ENCODE measurements at regions not wholly inside any gene's neighbourhood (a gene's known extent, or its start where the extent isn't known, plus 50 kb on each side); places are given as distances from the start of the nearest gene placed in this dataset.
"Not testable (repeated sequence)": the region's sequence is repeated elsewhere in the genome, so short reads cannot be mapped to it uniquely, and the experiment has no call there.

- no peak for TF ChIP-seq EZH2phosphoT487 (IDR thresholded peaks at IDR 0.05; ENCODE audit: borderline replicate concordance, low read depth, low read length)
- TF ChIP-seq CTCF (conservative IDR thresholded peaks at IDR 0.05; ENCODE audit: low read length) = no peak
Measured at GRCh38 chr2:85945586-85945985, 56.8 kb upstream of the ST3GAL5 start.

GRCh38 chr2:85945172-85945571 lies 56.4 kb upstream of the ST3GAL5 start:
- BruUV-seq (replicated peaks) = no TSS peak
- no peaks in the 10 kb centered on the region for H3K36me3 ChIP-seq (ENCODE audit: insufficient read depth, low read length)
- H3K27ac ChIP-seq (ENCODE audit: low read depth, low read length, poor library complexity, severe bottlenecking) = no peak overlapping the region
- no peaks in the 10 kb centered on the region for H4K20me1 ChIP-seq (ENCODE audit: insufficient read depth, low read length)
- TF ChIP-seq CTCF (conservative IDR thresholded peaks at IDR 0.05; ENCODE audit: low read length) = no peak
- TF ChIP-seq EZH2phosphoT487 (IDR thresholded peaks at IDR 0.05; ENCODE audit: borderline replicate concordance, low read depth, low read length) = no peak
- H3K79me2 ChIP-seq (ENCODE audit: insufficient read depth, low read depth, low read length) = no peaks in the 10 kb centered on the region
- no peak overlapping the region for H3K4me3 ChIP-seq (ENCODE audit: low read depth, low read length, poor library complexity, severe bottlenecking)
- intact Hi-C loops (cut with micrococcal nuclease; ENCODE audit: unreplicated experiment) = no loop called here
- POLR2A ChIA-PET = interaction anchor here (1.0 kb wide), 1 partner anchor 16 kb away, joined by 3 read pairs; no protein-coding TSS in a partner anchor
- no peak for DNase-seq (ENCODE audit: low spot score)
- no peak overlapping the region for H3K4me2 ChIP-seq (ENCODE audit: low read length)
- no peak overlapping the region for H2AFZ ChIP-seq (ENCODE audit: low read length)
- no peaks in the 10 kb centered on the region for H3K9me2 ChIP-seq (ENCODE audit: insufficient read depth, low read length)
- peaks cover 20% of the 10 kb centered on the region for H3K9me3 ChIP-seq (ENCODE audit: low read length)
- CTCF ChIA-PET (ENCODE audit: unreplicated experiment) = no interaction called here
- H3K4me1 ChIP-seq (ENCODE audit: insufficient read depth, low read length, poor library complexity, severe bottlenecking) = no peaks in the 10 kb centered on the region

More at GRCh38 chr2:85945586-85945985, 56.8 kb upstream of the ST3GAL5 start:
- no peak for DNase-seq (ENCODE audit: low spot score)
- H3K9me2 ChIP-seq (ENCODE audit: insufficient read depth, low read length) = no peaks in the 10 kb centered on the region
- ChIA-PET POLR2A (interaction anchor here (1.0 kb wide), 1 partner anchor 17 kb away, joined by 3 read pairs; no protein-coding TSS in a partner anchor), CTCF (ENCODE audit: unreplicated experiment) (no interaction called here)
- H3K36me3 ChIP-seq (ENCODE audit: insufficient read depth, low read length) = no peaks in the 10 kb centered on the region
- H2AFZ ChIP-seq (ENCODE audit: low read length) = no peak overlapping the region
- H3K27ac ChIP-seq (ENCODE audit: low read depth, low read length, poor library complexity, severe bottlenecking) = no peak overlapping the region
- H3K4me2 ChIP-seq (ENCODE audit: low read length) = no peak overlapping the region
- no peaks in the 10 kb centered on the region for H3K4me1 ChIP-seq (ENCODE audit: insufficient read depth, low read length, poor library complexity, severe bottlenecking)
- peaks cover 20% of the 10 kb centered on the region for H3K9me3 ChIP-seq (ENCODE audit: low read length)
- intact Hi-C loops (cut with micrococcal nuclease; ENCODE audit: unreplicated experiment) = no loop called here
- no peaks in the 10 kb centered on the region for H3K79me2 ChIP-seq (ENCODE audit: insufficient read depth, low read depth, low read length)
- no TSS peak for BruUV-seq (replicated peaks)
- H3K4me3 ChIP-seq (ENCODE audit: low read depth, low read length, poor library complexity, severe bottlenecking) = no peak overlapping the region
- no peaks in the 10 kb centered on the region for H4K20me1 ChIP-seq (ENCODE audit: insufficient read depth, low read length)

GRCh38 chr2:85942346-85942957 lies 53.7 kb upstream of the ST3GAL5 start:
- ChIA-PET POLR2A (no interaction called here), CTCF (ENCODE audit: unreplicated experiment) (no interaction called here)
- no peak for DNase-seq (ENCODE audit: low spot score)
- no peaks in the 10 kb centered on the region for H3K36me3 ChIP-seq (ENCODE audit: insufficient read depth, low read length)
- no TSS peak for BruUV-seq (replicated peaks)
- no peak overlapping the region for H3K4me2 ChIP-seq (ENCODE audit: low read length)
- H3K4me3 ChIP-seq (ENCODE audit: low read depth, low read length, poor library complexity, severe bottlenecking) = no peak overlapping the region
- H4K20me1 ChIP-seq (ENCODE audit: insufficient read depth, low read length) = no peaks in the 10 kb centered on the region
- peaks cover 10% of the 10 kb centered on the region for H3K9me3 ChIP-seq (ENCODE audit: low read length)
- TF ChIP-seq CTCF (conservative IDR thresholded peaks at IDR 0.05; ENCODE audit: low read length) = no peak
- no peak for TF ChIP-seq EZH2phosphoT487 (IDR thresholded peaks at IDR 0.05; ENCODE audit: borderline replicate concordance, low read depth, low read length)
- H2AFZ ChIP-seq (ENCODE audit: low read length) = no peak overlapping the region
- H3K9me2 ChIP-seq (ENCODE audit: insufficient read depth, low read length) = no peaks in the 10 kb centered on the region
- H3K79me2 ChIP-seq (ENCODE audit: insufficient read depth, low read depth, low read length) = no peaks in the 10 kb centered on the region
- H3K4me1 ChIP-seq (ENCODE audit: insufficient read depth, low read length, poor library complexity, severe bottlenecking) = no peaks in the 10 kb centered on the region
- intact Hi-C loops (cut with micrococcal nuclease; ENCODE audit: unreplicated experiment) = no loop called here
- no peak overlapping the region for H3K27ac ChIP-seq (ENCODE audit: low read depth, low read length, poor library complexity, severe bottlenecking)

GRCh38 chr2:85941490-85941889 lies 52.7 kb upstream of the ST3GAL5 start:
- H3K36me3 ChIP-seq (ENCODE audit: insufficient read depth, low read length); DNase-seq (ENCODE audit: low spot score); H2AFZ ChIP-seq (ENCODE audit: low read length); H3K4me1 ChIP-seq (ENCODE audit: insufficient read depth, low read length, poor library complexity, severe bottlenecking); CTCF ChIA-PET (ENCODE audit: unreplicated experiment); intact Hi-C loops (cut with micrococcal nuclease; ENCODE audit: unreplicated experiment); H3K27ac ChIP-seq (ENCODE audit: low read depth, low read length, poor library complexity, severe bottlenecking); H3K4me3 ChIP-seq (ENCODE audit: low read depth, low read length, poor library complexity, severe bottlenecking); H3K9me3 ChIP-seq (ENCODE audit: low read length); H3K79me2 ChIP-seq (ENCODE audit: insufficient read depth, low read depth, low read length); H3K9me2 ChIP-seq (ENCODE audit: insufficient read depth, low read length); POLR2A ChIA-PET; BruUV-seq (replicated peaks); H4K20me1 ChIP-seq (ENCODE audit: insufficient read depth, low read length); H3K4me2 ChIP-seq (ENCODE audit: low read length): not testable (repeated sequence)

Data from OCI-LY7 (cell line).